IMR-90 (cell line): ENCODE measurements at regions not wholly inside any gene's neighbourhood (a gene's known extent, or its start where the extent isn't known, plus 50 kb on each side); places are given as distances from the start of the nearest gene placed in this dataset.
A peak's percentile ranks its signal among the peaks of the same experiment; 100 is the strongest.

Experiments used
- ATAC-seq: fragments of 200-7000 bp; cut with Tn5 transposase; 2 replicates; pipeline ENCODE4 v1.9.1; 2020; ENCODE audit warnings: low read depth, mild to moderate bottlenecking, moderate library complexity
- BruUV-seq: library from RNA; stranded (reverse); fragments of 400-500 nt; replicated peaks from 2 replicates; lab custom pipeline; 2021; lab: Mats Ljungman, UMichigan
- CTCF ChIA-PET: fragments of 300-600 bp; formaldehyde crosslinking; extraction: SDS; loops from one replicate; lab custom pipeline; 2021; ENCODE audit warnings: antibody characterized with exemption; lab: Yijun Ruan, JAX
- POLR2A ChIA-PET: fragments of 300-600 bp; sonication (Branson Sonifier 250); formaldehyde crosslinking; loops from one replicate; lab custom pipeline; 2022; ENCODE audit warnings: antibody characterized with exemption; ENCODE audit not compliant: unreplicated experiment; lab: Charles Lee
- DNase-seq: peaks from one replicate; pipeline ENCODE4 v3.0.0; 2013
- H2AFZ ChIP-seq: replicated peaks from 2 replicates; pipeline ENCODE3; 2013; ENCODE audit warnings: low read length, mild to moderate bottlenecking; ENCODE audit not compliant: poor library complexity
- H2AK5ac ChIP-seq: 2 replicates; pipeline ENCODE4 v1.6.1; 2013; ENCODE audit warnings: low read depth, low read length, inconsistent platforms
- H2AK9ac ChIP-seq: replicated peaks from 2 replicates; pipeline ENCODE3; 2013; ENCODE audit warnings: mild to moderate bottlenecking, low read depth, low read length, moderate library complexity; ENCODE audit not compliant: poor library complexity
- H2BK120ac ChIP-seq: 2 replicates; pipeline ENCODE4 v1.6.1; 2013; ENCODE audit warnings: low read depth, low read length, inconsistent platforms
- H2BK15ac ChIP-seq: 3 replicates; pipeline ENCODE4 v1.6.1; 2013; ENCODE audit warnings: low read depth, low read length, inconsistent platforms
- H2BK20ac ChIP-seq: 2 replicates; pipeline ENCODE4 v1.6.1; 2013; ENCODE audit warnings: low read depth, mild to moderate bottlenecking, inconsistent platforms, low read length, moderate library complexity
- H2BK5ac ChIP-seq: 2 replicates; pipeline ENCODE4 v1.6.1; 2013; ENCODE audit warnings: mild to moderate bottlenecking, low read depth, low read length, inconsistent platforms; ENCODE audit not compliant: poor library complexity, severe bottlenecking
- H3K14ac ChIP-seq: replicated peaks from 2 replicates; pipeline ENCODE4 v1.6.1; 2013; ENCODE audit warnings: low read depth, low read length, inconsistent platforms
- H3K18ac ChIP-seq: 2 replicates; pipeline ENCODE4 v1.6.1; 2013; ENCODE audit warnings: low read depth, low read length, control low read depth
- H3K23ac ChIP-seq: 2 replicates; pipeline ENCODE4 v1.6.1; 2013; ENCODE audit warnings: low read depth, low read length, inconsistent platforms
- H3K27ac ChIP-seq: 2 replicates; pipeline ENCODE4 v1.5.1; 2013; ENCODE audit warnings: mild to moderate bottlenecking, control low read depth, low read length; ENCODE audit not compliant: insufficient read depth
- H3K27me3 ChIP-seq: 2 replicates; pipeline ENCODE4 v1.6.1; 2013; ENCODE audit warnings: low read length; ENCODE audit not compliant: control insufficient read depth, insufficient read depth
- H3K36me3 ChIP-seq: 2 replicates; pipeline ENCODE4 v1.6.1; 2013; ENCODE audit warnings: low read length, mixed read lengths; ENCODE audit not compliant: control insufficient read depth, insufficient read depth
- H3K4ac ChIP-seq: 2 replicates; pipeline ENCODE4 v1.6.1; 2013; ENCODE audit warnings: low read depth, low read length, inconsistent platforms
- H3K4me1 ChIP-seq: 2 replicates; pipeline ENCODE4 v1.6.1; 2013; ENCODE audit warnings: low read length, mixed read lengths; ENCODE audit not compliant: control insufficient read depth, insufficient read depth
- H3K4me2 ChIP-seq: 2 replicates; pipeline ENCODE4 v1.6.1; 2013; ENCODE audit warnings: low read depth, mild to moderate bottlenecking, control low read depth, low read length, moderate library complexity
- H3K4me3 ChIP-seq: 2 replicates; pipeline ENCODE4 v1.5.1; 2013; ENCODE audit warnings: low read depth, mild to moderate bottlenecking, control low read depth, low read length, moderate library complexity; ENCODE audit not compliant: insufficient read depth
- H3K56ac ChIP-seq: 2 replicates; pipeline ENCODE4 v1.6.1; 2013; ENCODE audit warnings: low read length, inconsistent platforms; ENCODE audit not compliant: insufficient read depth; ENCODE audit errors: extremely low read depth
- H3K79me1 ChIP-seq, 2 experiments: 2 replicates each; pipeline ENCODE4 v1.6.1; 2013; ENCODE audit warnings: low read length in 2 of 2, inconsistent platforms in 1 of 2, low read depth in 1 of 2
- H3K9ac ChIP-seq: 2 replicates; pipeline ENCODE4 v1.6.1; 2013; ENCODE audit warnings: low read depth, low read length, control low read depth
- H3K9me1 ChIP-seq: 2 replicates; pipeline ENCODE4 v1.6.1; 2013; ENCODE audit warnings: low read length, inconsistent platforms; ENCODE audit not compliant: insufficient read depth
- H3K9me3 ChIP-seq: 2 replicates; pipeline ENCODE4 v1.6.1; 2013; ENCODE audit warnings: low read length; ENCODE audit not compliant: control insufficient read depth, insufficient read depth
- H4K20me1 ChIP-seq: 2 replicates; pipeline ENCODE4 v1.6.1; 2013; ENCODE audit warnings: low read length, inconsistent platforms; ENCODE audit not compliant: insufficient read depth
- H4K5ac ChIP-seq: 2 replicates; pipeline ENCODE4 v1.6.1; 2013; ENCODE audit warnings: mild to moderate bottlenecking, low read depth, low read length, control low read depth
- H4K8ac ChIP-seq, 2 experiments: 2 replicates each; pipeline ENCODE4 v1.6.1; 2013; ENCODE audit warnings: low read depth in 2 of 2, low read length in 2 of 2, control low read depth in 1 of 2, inconsistent platforms in 1 of 2
- H4K91ac ChIP-seq: 2 replicates; pipeline ENCODE4 v1.6.1; 2013; ENCODE audit warnings: low read depth, low read length, inconsistent platforms; ENCODE audit not compliant: insufficient read depth
- BHLHE40 ChIP-seq: fragments of 150-350 bp; IDR thresholded peaks from 2 replicates; pipeline ENCODE4 v1.6.1; 2016; ENCODE audit warnings: mild to moderate bottlenecking, low read depth, low read length
- CEBPB ChIP-seq: IDR thresholded peaks from 2 replicates; pipeline ENCODE4 v1.6.1; 2012; ENCODE audit warnings: low read depth, low read length, improper control_type of control experiment
- CHD1 ChIP-seq: IDR thresholded peaks from 2 replicates; pipeline ENCODE4 v1.6.1; 2012; ENCODE audit warnings: low read depth, low read length, improper control_type of control experiment
- FOS ChIP-seq: fragments of 150-350 bp; IDR thresholded peaks from 2 replicates; pipeline ENCODE4 v1.6.1; 2016; ENCODE audit warnings: low read depth, low read length
- MAFK ChIP-seq: IDR thresholded peaks from 2 replicates; pipeline ENCODE4 v1.6.1; 2012; ENCODE audit warnings: low read depth, low read length, improper control_type of control experiment
- MAZ ChIP-seq: IDR thresholded peaks from 2 replicates; pipeline ENCODE4 v1.6.1; 2012; ENCODE audit warnings: low read depth, mild to moderate bottlenecking, low read length, improper control_type of control experiment, moderate library complexity, borderline replicate concordance
- MXI1 ChIP-seq: IDR thresholded peaks from 2 replicates; pipeline ENCODE4 v1.6.1; 2012; ENCODE audit warnings: low read depth, mild to moderate bottlenecking, low read length, moderate library complexity, borderline replicate concordance
- NFE2L2 ChIP-seq: fragments of 150-350 bp; IDR thresholded peaks from 2 replicates; pipeline ENCODE4 v1.6.1; 2016; ENCODE audit warnings: low read depth, mild to moderate bottlenecking, low read length
- POLR2A ChIP-seq: IDR thresholded peaks from 2 replicates; pipeline ENCODE4 v1.6.1; 2012; ENCODE audit warnings: mild to moderate bottlenecking, low read depth, low read length
- RAD21 ChIP-seq: IDR thresholded peaks from 2 replicates; pipeline ENCODE4 v1.6.1; 2012; ENCODE audit warnings: low read length, improper control_type of control experiment
- RCOR1 ChIP-seq: IDR thresholded peaks from 2 replicates; pipeline ENCODE4 v1.6.1; 2012; ENCODE audit warnings: mild to moderate bottlenecking, low read length, improper control_type of control experiment; ENCODE audit not compliant: insufficient replicate concordance
- RFX5 ChIP-seq: IDR thresholded peaks from 2 replicates; pipeline ENCODE4 v1.8.0; 2012; ENCODE audit warnings: low read depth, mild to moderate bottlenecking, low read length, moderate library complexity
- SMC3 ChIP-seq: fragments of 150-350 bp; IDR thresholded peaks from 2 replicates; pipeline ENCODE4 v1.6.1; 2016; ENCODE audit warnings: low read depth, mild to moderate bottlenecking, antibody characterized with exemption, low read length, moderate library complexity
- WGBS, 2 experiments: methylation state at CpG; one replicate each; pipeline versions ENCODE4 v1.1.5 to v1.1.7; 2013; ENCODE audit warnings: missing lambda C conversion rate in 2 of 2; ENCODE audit not compliant: insufficient read length in 1 of 2; ENCODE audit errors: extremely low coverage in 2 of 2; 5-methylcytosine and 5-hydroxymethylcytosine counted together
- dilution Hi-C: fragments of 300-500 bp; cut with HindIII; formaldehyde crosslinking; loops from one replicate; pipeline ENCODE4 v1.14.3; 2018; ENCODE audit warnings: low sequenced_read_pairs; ENCODE audit not compliant: unreplicated experiment
- in situ Hi-C: fragments of 300-500 bp; cut with MboI; formaldehyde crosslinking; loops from 3 replicates; pipeline ENCODE4 v1.14.3; 2019; ENCODE audit warnings: low sequenced_read_pairs, inconsistent platforms, mixed read lengths
- intact Hi-C: fragments of 100-400 bp; cut with micrococcal nuclease; formaldehyde crosslinking; loops from 2 replicates; pipeline ENCODE4 v1.10.0; 2022
- TF ChIP-seq, protein P1 (sequence below): fragments of 150-350 bp; IDR thresholded peaks from 2 replicates; pipeline ENCODE4 v1.6.1; 2017; ENCODE audit warnings: mild to moderate bottlenecking, antibody characterized with exemption, low read length, low read depth
- TF ChIP-seq, protein P2 (sequence below): conservative IDR thresholded peaks from 2 replicates; pipeline ENCODE4 v1.5.1; 2012; ENCODE audit warnings: mild to moderate bottlenecking, low read depth, low read length, improper control_type of control experiment
- TF ChIP-seq, protein P3 (sequence below): fragments of 150-350 bp; IDR thresholded peaks from 2 replicates; pipeline ENCODE4 v1.6.1; 2016; ENCODE audit warnings: low read depth, mild to moderate bottlenecking, low read length, moderate library complexity, borderline replicate concordance

DNA sequence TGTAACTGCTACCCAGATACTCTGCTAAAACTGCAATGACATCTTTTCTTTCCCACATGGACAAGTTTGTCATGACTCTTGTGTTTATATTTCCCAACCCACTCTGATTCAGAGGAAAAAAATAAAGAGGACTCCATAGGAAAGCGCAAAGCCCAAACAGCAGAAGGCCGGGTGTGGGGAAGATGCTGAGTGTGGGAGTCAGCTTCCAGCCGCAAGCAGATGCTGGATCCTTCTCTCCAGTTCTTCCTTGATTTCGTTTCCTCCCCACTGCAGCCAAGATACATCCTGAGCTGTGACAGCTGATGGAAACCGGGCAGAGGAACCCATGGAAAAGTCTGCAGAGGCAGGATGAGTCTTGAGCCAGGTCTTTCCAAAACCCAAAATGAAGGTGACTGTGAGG is 498.2 kb downstream of the PLPP3 start:
- Histone ChIP-seq H3K9me1 (peaks cover 2% of the 10 kb centered on the region; the same call in 1 of the 2 replicates), H4K8ac (peak overlapping the region in 1 of 2 experiments; percentile 43; a peak in 2 of 4 replicates), H2BK15ac (no peak overlapping the region), H3K9ac (peak overlapping the region; percentile 31; the same call in 1 of the 2 replicates), H3K56ac (no peak overlapping the region), H2AK5ac (no peak overlapping the region), H2AFZ (peak overlapping the region; percentile 64), H3K9me3 (no peaks in the 10 kb centered on the region), H3K4ac (peak overlapping the region; percentile 78), H4K5ac (no peak overlapping the region; the same call in 1 of the 2 replicates), H4K91ac (0 out of 2 replicates have a peak overlapping the region, but pooled peaks have one; percentile 0), H2BK5ac (no peak overlapping the region), H3K27ac (peak overlapping the region; percentile 69), H3K18ac (peak overlapping the region; percentile 10; the same call in 1 of the 2 replicates), H3K79me1 (no peaks in the 10 kb centered on the region), H3K4me2 (peak overlapping the region; percentile 61), H3K4me1 (peaks cover 4% of the 10 kb centered on the region), H3K14ac (peak overlapping the region; percentile 50; the same call in 1 of the 2 replicates), H3K27me3 (no peaks in the 10 kb centered on the region), H3K4me3 (no peak overlapping the region), H2AK9ac (no peak overlapping the region), H2BK20ac (peak overlapping the region; percentile 77), H3K23ac (peak overlapping the region; percentile 30; the same call in 1 of the 2 replicates), H3K36me3 (no peaks in the 10 kb centered on the region), H4K20me1 (no peaks in the 10 kb centered on the region), H2BK120ac (peak overlapping the region; percentile 75)
- ATAC-seq = peak; percentile 99
- 0 out of 2 replicates have a peak, but pooled peaks have one; percentile 23 for TF ChIP-seq MXI1
- TF ChIP-seq RFX5 = no peak
- TF ChIP-seq SMC3 = peak; percentile 10; the same call in 1 of the 2 replicates
- TF ChIP-seq, protein P1, sequence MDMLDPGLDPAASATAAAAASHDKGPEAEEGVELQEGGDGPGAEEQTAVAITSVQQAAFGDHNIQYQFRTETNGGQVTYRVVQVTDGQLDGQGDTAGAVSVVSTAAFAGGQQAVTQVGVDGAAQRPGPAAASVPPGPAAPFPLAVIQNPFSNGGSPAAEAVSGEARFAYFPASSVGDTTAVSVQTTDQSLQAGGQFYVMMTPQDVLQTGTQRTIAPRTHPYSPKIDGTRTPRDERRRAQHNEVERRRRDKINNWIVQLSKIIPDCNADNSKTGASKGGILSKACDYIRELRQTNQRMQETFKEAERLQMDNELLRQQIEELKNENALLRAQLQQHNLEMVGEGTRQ = no peak
- no peak for TF ChIP-seq CHD1
- peak; percentile 13; the same call in 1 of the 2 replicates for TF ChIP-seq RAD21
- TF ChIP-seq BHLHE40 = no peak
- peak; percentile 73 for TF ChIP-seq FOS
- no peak for TF ChIP-seq POLR2A
- peak; percentile 48; the same call in 1 of the 2 replicates for TF ChIP-seq MAFK
- TF ChIP-seq RCOR1 = peak; percentile 33
- TF ChIP-seq, protein P2, sequence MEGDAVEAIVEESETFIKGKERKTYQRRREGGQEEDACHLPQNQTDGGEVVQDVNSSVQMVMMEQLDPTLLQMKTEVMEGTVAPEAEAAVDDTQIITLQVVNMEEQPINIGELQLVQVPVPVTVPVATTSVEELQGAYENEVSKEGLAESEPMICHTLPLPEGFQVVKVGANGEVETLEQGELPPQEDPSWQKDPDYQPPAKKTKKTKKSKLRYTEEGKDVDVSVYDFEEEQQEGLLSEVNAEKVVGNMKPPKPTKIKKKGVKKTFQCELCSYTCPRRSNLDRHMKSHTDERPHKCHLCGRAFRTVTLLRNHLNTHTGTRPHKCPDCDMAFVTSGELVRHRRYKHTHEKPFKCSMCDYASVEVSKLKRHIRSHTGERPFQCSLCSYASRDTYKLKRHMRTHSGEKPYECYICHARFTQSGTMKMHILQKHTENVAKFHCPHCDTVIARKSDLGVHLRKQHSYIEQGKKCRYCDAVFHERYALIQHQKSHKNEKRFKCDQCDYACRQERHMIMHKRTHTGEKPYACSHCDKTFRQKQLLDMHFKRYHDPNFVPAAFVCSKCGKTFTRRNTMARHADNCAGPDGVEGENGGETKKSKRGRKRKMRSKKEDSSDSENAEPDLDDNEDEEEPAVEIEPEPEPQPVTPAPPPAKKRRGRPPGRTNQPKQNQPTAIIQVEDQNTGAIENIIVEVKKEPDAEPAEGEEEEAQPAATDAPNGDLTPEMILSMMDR = no peak
- TF ChIP-seq NFE2L2 = no peak
- TF ChIP-seq CEBPB = peak; percentile 87
- TF ChIP-seq, protein P3, sequence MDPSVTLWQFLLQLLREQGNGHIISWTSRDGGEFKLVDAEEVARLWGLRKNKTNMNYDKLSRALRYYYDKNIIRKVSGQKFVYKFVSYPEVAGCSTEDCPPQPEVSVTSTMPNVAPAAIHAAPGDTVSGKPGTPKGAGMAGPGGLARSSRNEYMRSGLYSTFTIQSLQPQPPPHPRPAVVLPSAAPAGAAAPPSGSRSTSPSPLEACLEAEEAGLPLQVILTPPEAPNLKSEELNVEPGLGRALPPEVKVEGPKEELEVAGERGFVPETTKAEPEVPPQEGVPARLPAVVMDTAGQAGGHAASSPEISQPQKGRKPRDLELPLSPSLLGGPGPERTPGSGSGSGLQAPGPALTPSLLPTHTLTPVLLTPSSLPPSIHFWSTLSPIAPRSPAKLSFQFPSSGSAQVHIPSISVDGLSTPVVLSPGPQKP = no peak
- no peak for TF ChIP-seq MAZ
- DNase-seq = peak; percentile 93
- no TSS peak for BruUV-seq
- intact Hi-C loops = no loop called here
- dilution Hi-C loops = no loop called here
- WGBS, 2 experiments = no CpG with 5 or more reads among the region's 5 CpGs
- POLR2A ChIA-PET = no interaction called here
- CTCF ChIA-PET = interaction anchor here (0.7 kb wide), 2 partner anchors 9 to 1392 kb away, joined by 3 read pairs; no protein-coding TSS in a partner anchor
- in situ Hi-C loops = no loop called here
